Thymus (tissue), 11 donors: ENCODE measurements at regions not wholly inside any gene's neighbourhood (a gene's known extent, or its start where the extent isn't known, plus 50 kb on each side); places are given as distances from the start of the nearest gene placed in this dataset.
"Not testable (repeated sequence)": the region's sequence is repeated elsewhere in the genome, so short reads cannot be mapped to it uniquely, and the experiment has no call there.

Experiments
- DNase-seq, 9 donors: peaks; one replicate each; pipeline ENCODE4 v3.0.0-alpha.2; 2013; ENCODE audit warnings: low spot score in 9 of 9, low read depth in 6 of 9, missing footprints in 1 of 9
- H3K27ac ChIP-seq, 2 donors: one replicate each; pipeline ENCODE4 v1.5.1; 2013; ENCODE audit warnings: control low read depth in 1 of 2, low read depth in 1 of 2, low read length in 1 of 2, mild to moderate bottlenecking in 1 of 2, moderate library complexity in 1 of 2
- H3K27me3 ChIP-seq, 2 donors: one replicate each; pipeline ENCODE4 v1.5.1; 2013; ENCODE audit warnings: low read length in 1 of 2; ENCODE audit not compliant: control insufficient read depth in 2 of 2, insufficient read depth in 1 of 2
- H3K36me3 ChIP-seq, 2 donors: one replicate each; pipeline ENCODE4 v1.5.1; 2013; ENCODE audit warnings: low read length in 1 of 2, mild to moderate bottlenecking in 1 of 2, moderate library complexity in 1 of 2; ENCODE audit not compliant: control insufficient read depth in 2 of 2, insufficient read depth in 2 of 2
- H3K4me1 ChIP-seq, 2 donors: one replicate each; pipeline ENCODE4 v1.5.1; 2013; ENCODE audit warnings: low read length in 2 of 2; ENCODE audit not compliant: control insufficient read depth in 2 of 2, insufficient read depth in 2 of 2
- H3K4me3 ChIP-seq, 2 donors: one replicate each; pipeline ENCODE4 v1.5.1; 2013; ENCODE audit warnings: low read length in 2 of 2, control low read depth in 1 of 2, mild to moderate bottlenecking in 1 of 2
- H3K9me3 ChIP-seq, 2 donors: one replicate each; pipeline ENCODE4 v1.5.1; 2013; ENCODE audit warnings: low read length in 1 of 2, mild to moderate bottlenecking in 1 of 2; ENCODE audit not compliant: control insufficient read depth in 2 of 2, insufficient read depth in 1 of 2
- WGBS: extraction: QIAGEN DNeasy Blood & Tissue Kit; methylation state at CpG from one replicate; pipeline ENCODE4 v1.1.7; 2013; 5-methylcytosine and 5-hydroxymethylcytosine counted together
- donor health status: healthy.

GRCh38 chr20:26133794-26134193 lies 437.1 kb upstream of the ZNF337 start:
- not testable (repeated sequence) for H3K36me3 ChIP-seq, H3K27me3 ChIP-seq, H3K4me1 ChIP-seq, H3K9me3 ChIP-seq, H3K4me3 ChIP-seq, H3K27ac ChIP-seq, DNase-seq
- WGBS, result 94% methylated on average over 12 of the region's 12 CpGs

GRCh38 chr20:26120920-26121319 lies 424.3 kb upstream of the ZNF337 start:
- WGBS, result 84% methylated on average over 2 of the region's 2 CpGs
- not testable (repeated sequence) for H3K36me3 ChIP-seq, H3K9me3 ChIP-seq, H3K4me3 ChIP-seq, H3K27me3 ChIP-seq, H3K4me1 ChIP-seq, H3K27ac ChIP-seq, DNase-seq

GRCh38 chr20:26094498-26094897 lies 397.8 kb upstream of the ZNF337 start:
- not testable (repeated sequence) for H3K27me3 ChIP-seq, H3K36me3 ChIP-seq, DNase-seq, H3K27ac ChIP-seq, H3K9me3 ChIP-seq, H3K4me3 ChIP-seq, H3K4me1 ChIP-seq
- 90% methylated on average over 1 of the region's 1 CpG for WGBS

GRCh38 chr20:26091921-26092320 lies 395.3 kb upstream of the ZNF337 start:
- H3K27me3 ChIP-seq, H3K4me1 ChIP-seq: not testable (repeated sequence)
- 84% methylated on average over 7 of the region's 7 CpGs for WGBS

GRCh38 chr20:26086195-26086594 lies 389.5 kb upstream of the ZNF337 start:
- H3K4me3 ChIP-seq, H3K9me3 ChIP-seq, H3K4me1 ChIP-seq, H3K36me3 ChIP-seq, DNase-seq, H3K27me3 ChIP-seq, H3K27ac ChIP-seq: not testable (repeated sequence)
- WGBS, result 95% methylated on average over 4 of the region's 5 CpGs

More at GRCh38 chr20:26091921-26092320, 395.3 kb upstream of the ZNF337 start:
- H3K4me3 ChIP-seq, H3K27ac ChIP-seq, DNase-seq, H3K9me3 ChIP-seq, H3K36me3 ChIP-seq: not testable (repeated sequence)

GRCh38 chr20:26073972-26074371 lies 377.3 kb upstream of the ZNF337 start:
- not testable (repeated sequence) for DNase-seq, H3K27ac ChIP-seq, H3K27me3 ChIP-seq, H3K9me3 ChIP-seq, H3K4me1 ChIP-seq, H3K36me3 ChIP-seq, H3K4me3 ChIP-seq
- WGBS, result 94% methylated on average over 4 of the region's 4 CpGs

- WGBS, result no CpG with 5 or more reads among the region's 28 CpGs
- H3K27ac ChIP-seq, H3K9me3 ChIP-seq, H3K27me3 ChIP-seq, H3K4me3 ChIP-seq, DNase-seq, H3K4me1 ChIP-seq, H3K36me3 ChIP-seq: not testable (repeated sequence)
Observed at GRCh38 chr20:26059324-26059723, 362.7 kb upstream of the ZNF337 start.

- WGBS, result no CpG with 5 or more reads among the region's 10 CpGs
- not testable (repeated sequence) for H3K9me3 ChIP-seq, H3K4me3 ChIP-seq, DNase-seq, H3K27me3 ChIP-seq, H3K36me3 ChIP-seq, H3K4me1 ChIP-seq, H3K27ac ChIP-seq
Observed at GRCh38 chr20:26058446-26058845, 361.8 kb upstream of the ZNF337 start.

GRCh38 chr20:26057135-26057752 lies 360.6 kb upstream of the ZNF337 start:
- no CpG with 5 or more reads among the region's 41 CpGs for WGBS
- DNase-seq, result not testable (repeated sequence)

GRCh38 chr20:26025792-26026191 lies 329.1 kb upstream of the ZNF337 start:
- not testable (repeated sequence) for H3K9me3 ChIP-seq, H3K4me1 ChIP-seq, DNase-seq, H3K36me3 ChIP-seq, H3K27ac ChIP-seq, H3K4me3 ChIP-seq, H3K27me3 ChIP-seq
- WGBS, result 96% methylated on average over 2 of the region's 4 CpGs

More at GRCh38 chr20:26057135-26057752, 360.6 kb upstream of the ZNF337 start:
- H3K27ac ChIP-seq, H3K4me1 ChIP-seq, H3K9me3 ChIP-seq, H3K27me3 ChIP-seq, H3K36me3 ChIP-seq, H3K4me3 ChIP-seq: not testable (repeated sequence)
